OCI-M1 (cell line): ENCODE measurements at regions not wholly inside any gene's neighbourhood (a gene's known extent, or its start where the extent isn't known, plus 50 kb on each side); places are given as distances from the start of the nearest gene placed in this dataset.

ENCODE experiments used
- DNase-seq: peaks from one replicate; lab custom pipeline; 2025; lab: John Stamatoyannopoulos, UW

- no peak for DNase-seq
Measured at GRCh38 chr2:200138391-200139124, 167.9 kb upstream of the SPATS2L start.

DNA sequence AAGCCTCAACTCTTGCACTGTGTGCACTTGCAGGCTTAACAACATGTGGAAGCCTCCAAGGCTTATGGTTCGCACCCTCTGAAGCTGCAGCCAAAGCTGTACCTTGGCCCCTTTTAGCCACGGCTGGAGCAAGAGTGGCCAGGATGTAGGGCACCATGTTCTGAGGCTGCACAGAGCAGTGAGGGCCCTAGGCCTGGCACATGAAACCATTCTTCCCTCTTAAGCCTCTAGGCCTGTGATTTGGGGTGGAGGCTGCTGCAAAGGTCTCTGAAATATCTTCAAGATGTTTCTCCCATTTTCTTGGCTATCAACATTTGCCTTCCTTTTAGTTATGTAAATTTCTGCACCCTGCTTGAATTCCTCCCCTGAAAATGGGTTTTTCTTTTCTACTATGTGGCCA, 161.9 kb upstream of the SPATS2L start:
- no peak for DNase-seq

DNA sequence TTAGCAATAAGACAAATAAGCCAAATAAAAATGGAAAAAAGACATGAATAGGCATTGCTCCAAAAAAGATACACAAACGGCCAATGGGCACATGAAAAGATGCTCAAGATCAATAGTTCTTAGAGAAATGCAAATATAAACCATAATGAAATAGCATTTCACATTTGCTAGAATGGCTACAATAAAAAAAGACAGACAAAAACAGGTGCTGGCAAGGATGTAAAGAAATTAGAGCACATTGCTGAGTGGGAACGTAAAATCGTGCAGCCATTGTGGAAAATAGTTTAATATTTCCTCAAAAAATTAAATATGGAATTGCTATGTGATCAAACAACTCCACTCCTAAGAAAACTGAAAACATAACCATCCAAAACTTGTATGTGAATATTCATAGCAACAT, 160.0 kb upstream of the SPATS2L start:
- DNase-seq: no peak

GRCh38 chr2:200147371-200147770, 159.1 kb upstream of the SPATS2L start:
- DNase-seq: no peak

- no peak for DNase-seq
Measured at GRCh38 chr2:200148366-200148765, 158.1 kb upstream of the SPATS2L start.

GRCh38 chr2:200150411-200151086, 155.9 kb upstream of the SPATS2L start:
- no peak for DNase-seq

GRCh38 chr2:200155652-200156051, 150.8 kb upstream of the SPATS2L start:
- DNase-seq: peak; percentile 55

GRCh38 chr2:200156166-200156835, 150.2 kb upstream of the SPATS2L start:
- DNase-seq: peak; percentile 75

DNA sequence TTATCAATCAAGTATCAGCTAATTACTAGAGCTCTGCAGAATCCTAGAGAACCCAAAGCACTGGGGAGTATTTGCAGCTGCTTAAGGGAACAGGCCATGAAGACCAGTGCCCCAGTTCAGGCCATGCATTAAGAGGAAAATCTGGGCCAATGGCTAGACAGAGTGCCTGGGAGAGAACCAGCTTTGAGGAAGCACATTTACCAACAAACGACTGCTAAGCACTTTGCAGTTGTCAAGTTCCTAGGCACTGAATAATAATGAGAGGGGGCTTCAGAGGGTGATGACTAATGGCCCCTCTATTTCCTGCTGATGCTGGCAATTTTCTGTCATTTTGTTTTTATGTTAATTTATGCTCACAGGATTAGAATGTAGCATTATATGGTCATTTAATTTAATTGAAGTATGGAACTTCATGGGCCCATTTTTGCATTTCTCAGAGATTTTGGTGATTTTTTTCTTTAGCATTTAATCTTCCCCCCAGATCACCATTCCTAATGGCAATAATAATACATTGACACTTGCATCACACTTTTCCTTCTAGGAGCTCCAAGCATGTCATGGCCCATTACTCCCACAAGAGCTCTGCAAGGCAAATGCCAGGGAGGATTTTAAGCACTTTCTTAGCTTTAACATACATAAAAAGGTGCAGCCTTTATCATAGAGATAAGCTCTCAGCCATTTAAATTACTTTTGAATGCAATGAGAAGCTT, 147.7 kb upstream of the SPATS2L start:
- no peak for DNase-seq

GRCh38 chr2:200159357-200159707, 147.2 kb upstream of the SPATS2L start:
- no peak for DNase-seq

- no peak for DNase-seq
Measured at GRCh38 chr2:200159829-200160781, 146.4 kb upstream of the SPATS2L start.

GRCh38 chr2:200161458-200161857, 145.0 kb upstream of the SPATS2L start:
- DNase-seq: no peak

DNA sequence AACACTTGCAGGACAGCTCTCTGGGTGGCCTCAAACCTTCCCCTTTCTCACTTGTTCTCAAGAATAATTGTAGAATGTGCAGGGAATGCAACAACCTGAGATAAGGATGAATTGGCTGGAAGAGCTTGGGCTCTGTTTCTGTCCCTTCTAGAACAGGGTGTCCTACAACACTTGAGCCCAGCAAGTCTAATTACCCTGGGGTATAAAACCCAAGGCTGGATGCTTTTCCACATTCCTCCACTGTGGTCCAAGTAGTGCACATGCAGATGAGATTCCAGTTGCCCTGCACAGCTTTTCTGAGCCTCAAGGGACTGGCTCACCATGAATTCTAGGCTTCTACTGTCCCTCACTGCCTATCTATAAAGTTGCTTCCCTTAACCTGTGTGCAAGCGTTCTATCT, 140.8 kb upstream of the SPATS2L start:
- no peak for DNase-seq

DNA sequence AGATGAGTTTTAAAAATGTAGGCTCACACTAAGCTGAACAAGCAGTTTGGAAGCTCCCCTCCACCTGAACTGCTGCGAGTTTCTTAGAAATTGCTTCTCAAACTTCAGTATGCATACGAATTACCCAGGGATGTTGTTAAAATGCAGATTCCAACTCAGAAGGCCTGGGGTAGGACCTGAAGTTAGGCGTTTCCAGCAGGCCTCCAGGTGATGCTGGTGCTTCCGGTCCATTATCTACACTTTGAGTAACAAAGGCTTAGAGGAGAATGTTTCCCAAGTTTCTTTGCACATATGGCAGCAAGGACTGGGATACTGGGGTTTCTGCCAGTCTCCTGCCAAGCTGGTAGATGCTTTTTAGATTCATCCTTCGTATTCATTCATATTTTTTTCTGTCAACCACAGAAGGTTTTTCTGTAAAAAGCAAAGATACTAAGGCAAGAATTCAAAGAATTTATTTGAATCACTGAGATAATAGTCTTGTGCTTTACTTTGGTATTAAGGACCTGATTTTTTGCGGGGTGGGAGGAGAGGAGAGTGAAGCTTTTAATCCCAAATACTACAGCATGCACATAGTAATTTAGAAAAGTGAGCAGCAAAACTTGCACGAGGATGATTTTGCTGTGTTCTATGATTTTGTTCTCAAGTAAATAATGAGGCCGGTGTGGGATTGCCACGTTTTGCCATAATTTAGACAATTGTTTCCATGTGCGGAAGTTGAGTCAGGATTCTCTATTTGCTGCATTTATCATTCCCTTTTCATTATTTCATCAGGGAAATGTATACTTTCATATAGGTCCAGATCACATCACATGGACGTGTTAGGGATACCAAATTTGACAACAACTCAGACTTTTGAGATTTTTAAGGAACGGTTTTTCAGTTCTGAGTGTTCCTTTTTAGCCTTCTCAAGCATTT, 137.6 kb upstream of the SPATS2L start:
- no peak for DNase-seq

DNA sequence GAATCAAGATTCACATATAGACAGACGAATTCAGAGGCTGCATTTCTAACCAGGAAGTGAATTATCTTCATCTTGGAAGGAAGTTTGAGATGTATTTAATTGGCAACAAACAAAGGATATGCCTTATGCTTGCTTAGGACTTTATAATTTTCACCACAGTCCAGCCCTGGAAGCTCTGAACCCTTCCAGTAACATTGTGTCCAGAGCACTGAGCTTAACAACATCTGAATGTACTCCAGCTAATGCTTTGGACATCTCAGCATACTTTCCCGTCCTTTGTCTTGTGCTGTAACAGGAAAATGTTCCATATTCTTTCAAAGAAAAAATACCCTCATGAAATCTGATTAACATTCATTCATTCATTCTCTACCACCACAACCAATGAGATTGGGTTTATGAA, 136.3 kb upstream of the SPATS2L start:
- no peak for DNase-seq

- DNase-seq: no peak
Measured at GRCh38 chr2:200171731-200172482, 134.6 kb upstream of the SPATS2L start.

- no peak for DNase-seq
Measured at GRCh38 chr2:200172521-200172920, 134.0 kb upstream of the SPATS2L start.

DNA sequence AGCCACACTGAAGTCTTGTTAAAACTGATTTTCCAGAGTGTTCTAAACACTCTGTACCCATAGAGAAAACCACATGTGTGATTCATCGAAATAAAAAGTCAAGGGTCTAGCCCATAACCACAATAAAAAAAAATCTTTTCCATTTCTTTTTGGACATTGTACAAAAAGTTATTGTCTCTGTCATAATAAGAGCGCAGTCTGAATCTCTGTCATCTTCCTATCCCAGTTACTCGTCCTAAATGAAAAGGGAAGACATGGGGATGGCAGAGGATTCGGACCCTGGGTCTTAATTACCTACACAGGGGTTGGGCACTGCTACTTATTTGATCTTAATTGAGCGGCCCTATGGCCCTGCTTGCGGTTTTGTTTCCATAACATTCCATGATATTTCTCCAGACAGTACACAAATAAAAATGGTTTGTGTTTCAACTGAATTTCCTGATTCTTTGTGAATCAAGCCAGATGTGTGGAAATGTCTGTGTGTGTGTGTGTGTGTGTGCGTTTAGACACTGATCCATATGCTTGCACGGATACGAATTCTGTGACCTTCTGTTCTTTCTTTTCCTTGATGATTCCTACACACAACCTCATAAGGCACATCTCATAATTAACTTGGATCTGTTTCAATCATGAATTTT, 133.4 kb upstream of the SPATS2L start:
- no peak for DNase-seq

GRCh38 chr2:200173691-200174090, 132.8 kb upstream of the SPATS2L start:
- no peak for DNase-seq
